Mucosa of rectum (tissue), 2 donors: ENCODE measurements at regions not wholly inside any gene's neighbourhood (a gene's known extent, or its start where the extent isn't known, plus 50 kb on each side); places are given as distances from the start of the nearest gene placed in this dataset.

Experiments used
- H3K27ac ChIP-seq, 2 donors: one replicate each; pipeline ENCODE4 v1.7.0; 2013; ENCODE audit warnings: inconsistent platforms in 2 of 2, low read depth in 2 of 2, low read length in 2 of 2
- H3K27me3 ChIP-seq, 2 donors: one replicate each; pipeline ENCODE4 v1.7.0; 2013; ENCODE audit warnings: low read length in 2 of 2; ENCODE audit not compliant: control insufficient read depth in 2 of 2, insufficient read depth in 2 of 2
- H3K36me3 ChIP-seq, 2 donors: one replicate each; pipeline ENCODE4 v1.7.0; 2013; ENCODE audit warnings: low read length in 2 of 2; ENCODE audit not compliant: control insufficient read depth in 2 of 2, insufficient read depth in 2 of 2
- H3K4me1 ChIP-seq, 2 donors: one replicate each; pipeline ENCODE4 v1.7.0; 2013; ENCODE audit warnings: low read length in 2 of 2, mild to moderate bottlenecking in 1 of 2; ENCODE audit not compliant: control insufficient read depth in 2 of 2, insufficient read depth in 2 of 2
- H3K4me3 ChIP-seq, 2 donors: one replicate each; pipeline ENCODE4 v1.7.0; 2013; ENCODE audit warnings: low read length in 2 of 2
- H3K9ac ChIP-seq, 2 donors: one replicate each; pipeline ENCODE4 v1.7.0; 2013; ENCODE audit warnings: low read length in 2 of 2, low read depth in 1 of 2, mild to moderate bottlenecking in 1 of 2
- H3K9me3 ChIP-seq, 2 donors: one replicate each; pipeline ENCODE4 v1.7.0; 2013; ENCODE audit warnings: low read length in 2 of 2; ENCODE audit not compliant: control insufficient read depth in 2 of 2
- donor health status: healthy.
- donor health status: Normal muscosa, but diverticular disease.

GRCh38 chr9:93862877-93863545 lies 92.1 kb downstream of the BARX1 start:
- H3K27ac ChIP-seq = no peak overlapping the region
- no peak overlapping the region for H3K9ac ChIP-seq
- H3K27me3 ChIP-seq = peaks cover 4 to 9% of the 10 kb centered on the region in 2 donors
- no peaks in the 10 kb centered on the region for H3K9me3 ChIP-seq
- H3K4me1 ChIP-seq = no peaks in the 10 kb centered on the region
- H3K36me3 ChIP-seq = no peaks in the 10 kb centered on the region
- H3K4me3 ChIP-seq = no peak overlapping the region

- H3K4me3 ChIP-seq = no peak overlapping the region
- no peaks in the 10 kb centered on the region for H3K36me3 ChIP-seq
- no peak overlapping the region for H3K27ac ChIP-seq
- H3K27me3 ChIP-seq = peaks cover 7 to 16% of the 10 kb centered on the region in 2 donors
- no peaks in the 10 kb centered on the region for H3K9me3 ChIP-seq
- H3K4me1 ChIP-seq = no peaks in the 10 kb centered on the region
- no peak overlapping the region for H3K9ac ChIP-seq
Measured at GRCh38 chr9:93861736-93862358, 93.3 kb downstream of the BARX1 start.

- Histone ChIP-seq H3K27ac (no peak overlapping the region), H3K27me3 (peaks cover 7 to 16% of the 10 kb centered on the region in 2 donors), H3K9ac (no peak overlapping the region), H3K36me3 (no peaks in the 10 kb centered on the region), H3K9me3 (no peaks in the 10 kb centered on the region), H3K4me1 (no peaks in the 10 kb centered on the region), H3K4me3 (no peak overlapping the region)
Measured at GRCh38 chr9:93860694-93861658, 94.2 kb downstream of the BARX1 start.

- H3K9me3 ChIP-seq = no peaks in the 10 kb centered on the region
- no peaks in the 10 kb centered on the region for H3K4me1 ChIP-seq
- H3K27me3 ChIP-seq = peaks cover 7 to 16% of the 10 kb centered on the region in 2 donors
- H3K27ac ChIP-seq = no peak overlapping the region
- H3K4me3 ChIP-seq = no peak overlapping the region
- H3K9ac ChIP-seq = no peak overlapping the region
- H3K36me3 ChIP-seq = no peaks in the 10 kb centered on the region
Measured at GRCh38 chr9:93859431-93860215, 95.5 kb downstream of the BARX1 start.

- H3K27ac ChIP-seq = no peak overlapping the region
- peaks cover 0 to 1% of the 10 kb centered on the region in 2 donors for H3K9me3 ChIP-seq
- no peaks in the 10 kb centered on the region for H3K4me1 ChIP-seq
- no peaks in the 10 kb centered on the region for H3K36me3 ChIP-seq
- peaks cover 7 to 16% of the 10 kb centered on the region in 2 donors for H3K27me3 ChIP-seq
- no peak overlapping the region for H3K4me3 ChIP-seq
- no peak overlapping the region for H3K9ac ChIP-seq
Measured at GRCh38 chr9:93857528-93857927, 97.6 kb downstream of the BARX1 start.

GRCh38 chr9:93852728-93853127 lies 102.4 kb downstream of the BARX1 start:
- H3K36me3 ChIP-seq = no peaks in the 10 kb centered on the region
- no peak overlapping the region for H3K9ac ChIP-seq
- H3K4me3 ChIP-seq = no peak overlapping the region
- no peak overlapping the region for H3K27ac ChIP-seq
- H3K4me1 ChIP-seq = no peaks in the 10 kb centered on the region
- peaks cover 0 to 3% of the 10 kb centered on the region in 2 donors for H3K9me3 ChIP-seq
- H3K27me3 ChIP-seq = peaks cover 4 to 7% of the 10 kb centered on the region in 2 donors

GRCh38 chr9:93846349-93846748 lies 108.8 kb downstream of the BARX1 start:
- H3K4me3 ChIP-seq = no peak overlapping the region
- no peak overlapping the region for H3K9ac ChIP-seq
- H3K9me3 ChIP-seq = no peaks in the 10 kb centered on the region
- H3K36me3 ChIP-seq = no peaks in the 10 kb centered on the region
- H3K27ac ChIP-seq = no peak overlapping the region
- H3K27me3 ChIP-seq = no peaks in the 10 kb centered on the region
- no peaks in the 10 kb centered on the region for H3K4me1 ChIP-seq

- Histone ChIP-seq H3K9ac (no peak overlapping the region), H3K9me3 (no peaks in the 10 kb centered on the region), H3K27me3 (no peaks in the 10 kb centered on the region), H3K4me3 (no peak overlapping the region), H3K4me1 (no peaks in the 10 kb centered on the region), H3K36me3 (no peaks in the 10 kb centered on the region), H3K27ac (no peak overlapping the region)
Measured at GRCh38 chr9:93843396-93843795, 111.8 kb downstream of the BARX1 start.

- H3K9ac ChIP-seq = no peak overlapping the region
Measured at GRCh38 chr9:93830606-93831005, 124.5 kb downstream of the BARX1 start.

More at GRCh38 chr9:93830606-93831005, 124.5 kb downstream of the BARX1 start:
- H3K4me1 ChIP-seq = no peaks in the 10 kb centered on the region
- no peak overlapping the region for H3K27ac ChIP-seq
- no peak overlapping the region for H3K4me3 ChIP-seq
- peaks cover 3 to 5% of the 10 kb centered on the region in 2 donors for H3K27me3 ChIP-seq
- H3K36me3 ChIP-seq = no peaks in the 10 kb centered on the region
- H3K9me3 ChIP-seq = no peaks in the 10 kb centered on the region
